Mesenchymal stem cell (in vitro differentiated cells and primary cell): ENCODE measurements at regions not wholly inside any gene's neighbourhood (a gene's known extent, or its start where the extent isn't known, plus 50 kb on each side); places are given as distances from the start of the nearest gene placed in this dataset.

Source experiments
- DNase-seq: peaks from one replicate; pipeline ENCODE4 v3.0.0-alpha.2; 2013
- H2AFZ ChIP-seq: one replicate; pipeline ENCODE4 v1.6.1; 2013; ENCODE audit warnings: low read depth, mild to moderate bottlenecking, control low read depth, inconsistent platforms, low read length, moderate library complexity
- H2AK5ac ChIP-seq: 2 replicates; pipeline ENCODE4 v1.6.1; 2013; ENCODE audit warnings: low read length, moderate library complexity, mild to moderate bottlenecking, inconsistent platforms; ENCODE audit not compliant: severe bottlenecking
- H2BK120ac ChIP-seq: one replicate; pipeline ENCODE4 v1.6.1; 2013; ENCODE audit warnings: low read depth, mild to moderate bottlenecking, inconsistent platforms, low read length, moderate library complexity
- H2BK12ac ChIP-seq, 2 experiments: one replicate each; pipeline ENCODE4 v1.6.1; 2013; ENCODE audit warnings: inconsistent platforms in 2 of 2, low read length in 2 of 2, mild to moderate bottlenecking in 2 of 2, moderate library complexity in 2 of 2, control low read depth in 1 of 2
- H2BK15ac ChIP-seq: one replicate; pipeline ENCODE4 v1.6.1; 2013; ENCODE audit warnings: mild to moderate bottlenecking, low read depth, inconsistent platforms; ENCODE audit not compliant: poor library complexity, severe bottlenecking
- H2BK5ac ChIP-seq: 2 replicates; pipeline ENCODE4 v1.6.1; 2013; ENCODE audit warnings: low read depth, mild to moderate bottlenecking, low read length, control low read depth, inconsistent platforms; ENCODE audit not compliant: poor library complexity, severe bottlenecking
- H3K14ac ChIP-seq, 2 experiments: one replicate each; pipeline ENCODE4 v1.6.1; 2013; ENCODE audit warnings: inconsistent platforms in 2 of 2, low read length in 2 of 2, control low read depth in 1 of 2, mild to moderate bottlenecking in 1 of 2, moderate library complexity in 1 of 2
- H3K18ac ChIP-seq, 2 experiments: one replicate each; pipeline ENCODE4 v1.6.1; 2013; ENCODE audit warnings: inconsistent platforms in 2 of 2, low read length in 2 of 2, control low read depth in 1 of 2, low read depth in 1 of 2, mild to moderate bottlenecking in 1 of 2
- H3K23ac ChIP-seq, 2 experiments: one replicate each; pipeline ENCODE4 v1.6.1; 2013; ENCODE audit warnings: inconsistent platforms in 2 of 2, low read length in 2 of 2, mild to moderate bottlenecking in 2 of 2, moderate library complexity in 2 of 2, control low read depth in 1 of 2
- H3K27ac ChIP-seq: 2 replicates; pipeline ENCODE4 v1.5.1; 2013; ENCODE audit warnings: mild to moderate bottlenecking, moderate library complexity, low read length, control low read depth, inconsistent platforms; ENCODE audit not compliant: poor library complexity, severe bottlenecking
- H3K27me3 ChIP-seq, 2 experiments: 2 replicates each; pipeline versions ENCODE4 v1.6.1 to v1.7.0; 2013; ENCODE audit warnings: low read length in 2 of 2, mild to moderate bottlenecking in 2 of 2, moderate library complexity in 2 of 2, control low read depth in 1 of 2, inconsistent platforms in 1 of 2; ENCODE audit not compliant: control insufficient read depth in 1 of 2, insufficient read depth in 1 of 2
- H3K36me3 ChIP-seq, 2 experiments: 2 replicates each; pipeline versions ENCODE4 v1.6.1 to v1.7.0; 2013; ENCODE audit warnings: low read length in 2 of 2, control low read depth in 1 of 2, inconsistent platforms in 1 of 2, low read depth in 1 of 2, mild to moderate bottlenecking in 1 of 2; ENCODE audit not compliant: insufficient read depth in 2 of 2, control insufficient read depth in 1 of 2
- H3K4ac ChIP-seq, 2 experiments: one replicate each; pipeline ENCODE4 v1.6.1; 2013; ENCODE audit warnings: inconsistent platforms in 2 of 2, low read length in 2 of 2, mild to moderate bottlenecking in 2 of 2, moderate library complexity in 2 of 2, control low read depth in 1 of 2, low read depth in 1 of 2
- H3K4me1 ChIP-seq: 2 replicates; pipeline ENCODE4 v1.6.1; 2013; ENCODE audit warnings: low read depth, low read length, control low read depth; ENCODE audit not compliant: control insufficient read depth, insufficient read depth
- H3K4me2 ChIP-seq: 2 replicates; pipeline ENCODE4 v1.6.1; 2013; ENCODE audit warnings: low read length, mild to moderate bottlenecking, inconsistent platforms; ENCODE audit not compliant: poor library complexity, severe bottlenecking
- H3K4me3 ChIP-seq, 2 experiments: 2 replicates each; pipeline versions ENCODE4 v1.5.1 to v1.7.0; 2013; ENCODE audit warnings: low read length in 2 of 2, mild to moderate bottlenecking in 2 of 2, control low read depth in 1 of 2, low read depth in 1 of 2; ENCODE audit not compliant: insufficient read depth in 1 of 2
- H3K79me1 ChIP-seq: replicated peaks from 2 replicates; pipeline ENCODE4 v1.6.1; 2013; ENCODE audit warnings: mild to moderate bottlenecking, control low read depth, low read length, inconsistent platforms; ENCODE audit not compliant: poor library complexity, severe bottlenecking
- H3K9ac ChIP-seq: 2 replicates; pipeline ENCODE4 v1.7.0; 2013; ENCODE audit warnings: mild to moderate bottlenecking, low read length, moderate library complexity
- H3K9me3 ChIP-seq: 2 replicates; pipeline ENCODE4 v1.7.0; 2013; ENCODE audit warnings: mild to moderate bottlenecking, low read length; ENCODE audit not compliant: control insufficient read depth
- H4K8ac ChIP-seq: one replicate; pipeline ENCODE4 v1.6.1; 2013; ENCODE audit warnings: inconsistent platforms, mild to moderate bottlenecking, low read length, moderate library complexity
- H4K91ac ChIP-seq: one replicate; pipeline ENCODE4 v1.6.1; 2013; ENCODE audit warnings: mild to moderate bottlenecking, low read length, inconsistent platforms
- WGBS: methylation state at CpG from one replicate; pipeline ENCODE4 v1.1.7; 2013; ENCODE audit warnings: mixed read lengths; 5-methylcytosine and 5-hydroxymethylcytosine counted together

- Histone ChIP-seq H3K4me3 (no peak overlapping the region), H2BK12ac (no peak overlapping the region), H3K27me3 (peaks cover 0 to 45% of the 10 kb centered on the region in 2 experiments), H2BK15ac (no peak overlapping the region), H3K9me3 (no peaks in the 10 kb centered on the region), H2AK5ac (no peak overlapping the region), H3K23ac (no peak overlapping the region), H3K18ac (no peak overlapping the region), H2BK5ac (no peak overlapping the region), H3K9ac (no peak overlapping the region), H3K4ac (no peak overlapping the region), H3K14ac (no peak overlapping the region), H3K4me1 (peaks cover 10% of the 10 kb centered on the region), H2AFZ (no peak overlapping the region), H3K79me1 (no peaks in the 10 kb centered on the region), H3K27ac (no peak overlapping the region), H3K4me2 (no peak overlapping the region), H4K8ac (no peak overlapping the region), H3K36me3 (no peaks in the 10 kb centered on the region), H2BK120ac (no peak overlapping the region), H4K91ac (no peak overlapping the region)
- WGBS, result 89% methylated on average over 7 of the region's 7 CpGs
- DNase-seq, result no peak
These were observed 53.1 kb upstream of the VSX1 start for GRCh38 chr20:25135031-25135430.

GRCh38 chr20:25136056-25136455, 54.1 kb upstream of the VSX1 start:
- no peak overlapping the region for H3K4ac ChIP-seq
- H2AFZ ChIP-seq, result no peak overlapping the region
- H3K27ac ChIP-seq, result peak overlapping the region; percentile 38
- no peak overlapping the region for H2BK12ac ChIP-seq
- peaks cover 10% of the 10 kb centered on the region for H3K4me1 ChIP-seq
- no peak overlapping the region for H2BK5ac ChIP-seq
- H4K8ac ChIP-seq, result no peak overlapping the region
- H3K79me1 ChIP-seq, result no peaks in the 10 kb centered on the region
- no peak overlapping the region for H2BK120ac ChIP-seq
- WGBS, result 100% methylated on average over 1 of the region's 1 CpG
- H3K36me3 ChIP-seq, result no peaks in the 10 kb centered on the region
- H3K9me3 ChIP-seq, result no peaks in the 10 kb centered on the region
- H2AK5ac ChIP-seq, result peak overlapping the region; percentile 72
- no peak overlapping the region for H3K14ac ChIP-seq
- peak overlapping the region; percentile 30 for H4K91ac ChIP-seq
- H3K23ac ChIP-seq, result no peak overlapping the region
- no peak for DNase-seq
- peaks cover 0 to 55% of the 10 kb centered on the region in 2 experiments for H3K27me3 ChIP-seq
- H3K4me2 ChIP-seq, result no peak overlapping the region
- H2BK15ac ChIP-seq, result no peak overlapping the region
- H3K4me3 ChIP-seq, result no peak overlapping the region
- no peak overlapping the region for H3K18ac ChIP-seq
- H3K9ac ChIP-seq, result no peak overlapping the region

GRCh38 chr20:25136643-25137559, 55.0 kb upstream of the VSX1 start:
- Histone ChIP-seq H3K9ac (no peak overlapping the region), H2BK120ac (no peak overlapping the region), H3K27ac (peak overlapping the region; percentile 38), H2AFZ (no peak overlapping the region), H4K8ac (no peak overlapping the region), H2BK12ac (no peak overlapping the region), H2BK15ac (no peak overlapping the region), H3K9me3 (no peaks in the 10 kb centered on the region), H4K91ac (no peak overlapping the region), H2AK5ac (no peak overlapping the region), H3K79me1 (no peaks in the 10 kb centered on the region), H3K36me3 (no peaks in the 10 kb centered on the region), H3K14ac (no peak overlapping the region), H3K4ac (no peak overlapping the region), H3K18ac (no peak overlapping the region), H3K4me1 (peaks cover 10% of the 10 kb centered on the region), H3K27me3 (peaks cover 1 to 57% of the 10 kb centered on the region in 2 experiments), H3K4me3 (no peak overlapping the region), H2BK5ac (no peak overlapping the region), H3K23ac (no peak overlapping the region), H3K4me2 (no peak overlapping the region)
- WGBS, result 32% methylated on average over 5 of the region's 6 CpGs
- peak; percentile 69 for DNase-seq

GRCh38 chr20:25139029-25139705, 56.3 kb upstream of the ENTPD6 start:
- no peaks in the 10 kb centered on the region for H3K79me1 ChIP-seq
- H3K4me2 ChIP-seq, result no peak overlapping the region

More at GRCh38 chr20:25139029-25139705, 56.3 kb upstream of the ENTPD6 start:
- no peak overlapping the region for H3K27ac ChIP-seq
- no peak overlapping the region for H3K14ac ChIP-seq
- H2BK120ac ChIP-seq, result no peak overlapping the region
- no peaks in the 10 kb centered on the region for H3K9me3 ChIP-seq
- H3K4ac ChIP-seq, result no peak overlapping the region
- WGBS, result 82% methylated on average over 12 of the region's 12 CpGs
- H3K4me1 ChIP-seq, result peaks cover 10% of the 10 kb centered on the region
- H2BK15ac ChIP-seq, result no peak overlapping the region
- no peak overlapping the region for H3K4me3 ChIP-seq
- peak overlapping the region; percentile 31 for H4K91ac ChIP-seq
- no peak overlapping the region for H3K23ac ChIP-seq
- no peak overlapping the region for H2BK5ac ChIP-seq
- H2AFZ ChIP-seq, result no peak overlapping the region
- no peaks in the 10 kb centered on the region for H3K36me3 ChIP-seq
- H3K27me3 ChIP-seq, result peaks cover 6 to 48% of the 10 kb centered on the region in 2 experiments
- DNase-seq, result no peak
- H2BK12ac ChIP-seq, result no peak overlapping the region
- H4K8ac ChIP-seq, result no peak overlapping the region
- H3K9ac ChIP-seq, result no peak overlapping the region
- H2AK5ac ChIP-seq, result no peak overlapping the region
- H3K18ac ChIP-seq, result no peak overlapping the region
